ENCODE measurements at regions not wholly inside any gene's neighbourhood (a gene's known extent, or its start where the extent isn't known, plus 50 kb on each side); places are given as distances from the start of the nearest gene placed in this dataset.
"Not testable (repeated sequence)": the region's sequence is repeated elsewhere in the genome, so short reads cannot be mapped to it uniquely, and the experiment has no call there.

DNA sequence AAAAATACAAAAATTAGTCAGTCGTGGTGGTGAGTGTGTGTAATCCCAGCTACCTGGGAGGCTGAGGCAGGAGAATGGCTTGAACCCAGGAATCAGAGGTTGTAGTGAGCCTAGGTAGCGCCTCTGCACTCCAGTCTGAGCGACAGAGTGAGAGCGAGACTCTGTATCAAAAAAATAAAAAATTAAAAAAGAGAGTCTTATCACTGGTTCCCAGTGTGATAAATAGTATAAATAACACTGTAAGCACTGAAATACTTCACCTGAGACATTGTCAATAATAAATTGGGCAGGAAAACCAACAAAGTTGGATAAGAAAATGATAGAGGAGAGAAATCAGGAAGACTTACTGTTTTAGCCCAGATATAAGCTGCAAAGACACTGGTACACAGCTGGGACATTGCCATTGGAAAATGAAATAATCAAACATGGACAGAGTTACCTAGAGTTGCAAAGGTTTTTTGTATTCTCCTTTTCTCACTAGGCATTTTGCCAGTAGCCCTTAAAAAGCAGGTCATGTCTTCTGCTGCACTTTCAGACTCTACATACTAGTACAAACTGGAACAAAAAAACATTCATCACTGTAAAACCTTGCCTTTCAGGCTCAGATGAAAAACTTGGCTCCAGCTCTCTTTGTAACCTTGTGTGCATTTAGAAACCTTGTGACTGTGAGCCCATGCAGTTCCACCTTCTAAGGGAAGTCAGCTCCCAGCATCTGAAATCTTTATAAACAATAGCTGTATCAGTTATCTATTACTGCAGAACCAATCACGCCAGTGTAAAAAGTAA is 55.0 kb upstream of the PPP1R2C start:
- no peak for DNase-seq

DNA sequence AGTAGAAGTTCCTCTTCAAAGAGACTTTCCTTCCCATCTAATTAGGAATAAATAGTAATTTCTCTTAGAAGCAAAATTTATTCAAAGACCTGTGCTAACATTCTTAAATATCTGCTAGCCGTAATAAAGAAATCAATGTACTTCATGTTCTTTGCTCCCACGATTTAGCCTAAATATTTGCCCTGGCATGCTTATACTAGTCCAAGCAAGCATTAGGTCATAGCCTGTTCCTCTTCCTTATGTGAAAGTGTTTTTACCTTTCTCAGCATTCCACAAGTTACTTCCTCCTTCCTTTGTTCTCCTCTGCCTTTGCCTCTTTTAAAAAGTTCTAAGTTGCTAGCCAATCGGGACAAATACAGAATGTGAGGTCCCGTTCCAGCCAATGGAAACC is 55.6 kb upstream of the PPP1R2C start:
- DNase-seq: not testable (repeated sequence)

DNA sequence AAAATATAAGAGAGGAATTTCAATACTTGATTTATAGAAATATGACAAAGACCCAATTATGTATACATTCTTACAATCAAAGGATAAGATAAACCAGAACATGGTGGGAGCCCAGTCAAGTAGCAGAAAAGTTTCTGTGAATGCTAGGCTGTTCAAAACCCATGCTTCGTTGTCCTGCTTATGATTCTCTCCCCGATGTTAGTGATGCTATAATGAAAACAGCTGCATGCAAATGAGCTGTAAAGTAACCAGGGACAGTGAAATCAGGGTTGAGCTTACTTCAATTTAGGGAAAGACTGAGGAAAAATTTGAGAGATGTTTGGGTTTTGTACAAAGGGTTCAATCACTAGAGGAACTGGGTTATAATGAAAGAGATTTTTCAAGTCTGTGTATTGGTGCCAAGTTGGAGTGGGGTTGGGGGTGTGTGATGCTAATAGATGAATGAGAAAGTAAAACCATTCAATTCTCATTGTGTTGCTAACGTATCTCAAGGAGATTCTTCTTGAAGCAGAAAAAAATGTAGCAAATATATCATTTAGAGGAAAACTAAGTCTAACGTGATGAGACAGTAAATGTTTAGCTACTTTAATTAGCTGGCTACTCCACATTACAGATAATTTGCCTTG is 59.3 kb upstream of the PPP1R2C start:
- DNase-seq: no peak

DNA sequence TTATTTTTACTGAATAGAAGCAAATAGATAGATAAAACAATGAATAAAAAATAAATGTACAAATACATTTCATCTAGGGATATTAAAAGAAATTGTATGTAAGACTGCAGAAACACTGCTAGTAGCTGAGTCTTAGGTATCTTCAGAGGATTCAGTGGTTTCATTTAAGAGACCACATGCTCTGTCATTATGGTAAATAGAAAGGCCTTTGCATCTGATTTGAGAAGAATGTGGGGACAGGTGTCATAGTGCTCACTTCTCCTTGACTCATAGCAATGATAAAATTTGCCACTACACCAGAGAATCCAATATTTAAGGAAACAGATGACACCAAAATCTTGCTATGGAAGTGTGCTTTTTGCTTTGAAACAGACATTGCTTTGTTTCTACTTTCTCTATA is 59.8 kb upstream of the PPP1R2C start:
- DNase-seq: no peak

DNA sequence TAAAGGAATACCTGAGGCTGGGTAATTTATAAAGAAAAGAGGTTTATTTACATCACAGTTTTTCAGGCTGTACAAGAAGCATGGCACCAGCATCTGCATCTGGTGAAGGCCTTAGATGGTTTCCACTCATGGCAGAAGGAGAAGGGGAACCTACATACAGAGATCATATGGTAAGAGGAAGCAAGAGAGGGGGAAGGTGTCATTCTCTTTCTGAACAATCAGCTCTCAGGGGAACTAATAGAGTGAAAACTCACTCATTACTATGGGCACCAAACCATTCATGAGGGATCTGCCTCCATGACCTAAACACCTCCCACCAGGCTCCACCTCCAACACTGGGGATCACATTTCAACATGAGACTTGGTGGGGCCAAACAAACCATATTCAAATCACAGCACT is 61.7 kb upstream of the PPP1R2C start:
- DNase-seq: no peak

DNA sequence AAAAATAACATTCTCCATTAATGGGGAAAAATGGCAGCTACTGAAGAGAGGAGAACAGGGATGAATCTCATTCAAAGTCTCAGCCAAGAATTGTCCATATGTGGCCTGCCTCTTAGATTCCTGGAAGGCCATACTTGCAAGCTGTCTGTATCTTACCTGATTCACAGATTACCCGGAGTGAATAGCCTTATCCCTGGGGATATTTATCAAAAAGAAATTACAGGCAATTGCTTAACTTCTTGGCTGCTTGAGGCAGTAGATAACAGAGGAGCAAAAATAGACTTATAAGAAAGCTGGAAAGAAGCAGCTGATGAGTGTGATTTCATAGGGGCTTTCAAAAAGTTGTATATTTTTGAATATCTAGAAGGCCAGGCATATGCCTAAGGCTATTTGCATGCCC is 68.8 kb upstream of the PPP1R2C start:
- DNase-seq: no peak

DNA sequence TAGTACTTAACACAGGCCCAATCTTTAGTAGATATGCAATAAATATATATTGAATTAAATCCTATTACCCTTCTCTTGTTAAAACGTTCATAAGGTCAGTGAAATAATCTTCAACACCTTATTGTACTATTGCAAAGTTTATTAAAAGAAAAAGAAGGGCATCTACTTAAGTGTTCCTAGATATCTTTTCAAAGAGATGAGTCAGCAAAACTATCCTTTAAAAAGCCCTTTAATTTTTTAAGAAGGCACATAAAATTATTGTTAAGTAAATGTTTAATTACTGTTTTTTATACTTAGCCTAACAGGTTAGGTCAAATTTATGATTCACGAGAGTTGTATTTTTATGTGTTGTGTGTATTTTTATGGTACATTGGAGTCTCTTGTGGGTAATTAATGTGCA is 77.3 kb upstream of the PPP1R2C start:
- no peak for DNase-seq

DNA sequence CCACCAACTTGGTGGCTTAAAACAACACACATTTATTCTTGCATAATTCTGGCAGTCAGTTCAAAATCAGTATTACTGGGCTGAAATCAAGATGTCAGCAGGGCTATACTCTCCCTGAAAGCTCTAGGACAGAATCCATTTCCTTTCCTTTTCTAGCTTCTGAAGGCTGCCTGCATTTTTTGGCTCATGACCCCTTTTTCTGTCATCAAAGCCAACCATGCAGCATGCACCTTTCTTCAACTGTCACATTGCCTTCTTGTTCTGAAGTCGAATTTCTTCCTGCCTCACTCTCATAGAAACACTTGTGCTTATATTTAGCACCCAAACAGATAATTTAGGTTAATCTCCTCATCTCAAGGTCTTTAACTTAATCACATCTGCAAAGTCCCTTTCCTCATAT is 79.8 kb upstream of the PPP1R2C start:
- DNase-seq: no peak

DNA sequence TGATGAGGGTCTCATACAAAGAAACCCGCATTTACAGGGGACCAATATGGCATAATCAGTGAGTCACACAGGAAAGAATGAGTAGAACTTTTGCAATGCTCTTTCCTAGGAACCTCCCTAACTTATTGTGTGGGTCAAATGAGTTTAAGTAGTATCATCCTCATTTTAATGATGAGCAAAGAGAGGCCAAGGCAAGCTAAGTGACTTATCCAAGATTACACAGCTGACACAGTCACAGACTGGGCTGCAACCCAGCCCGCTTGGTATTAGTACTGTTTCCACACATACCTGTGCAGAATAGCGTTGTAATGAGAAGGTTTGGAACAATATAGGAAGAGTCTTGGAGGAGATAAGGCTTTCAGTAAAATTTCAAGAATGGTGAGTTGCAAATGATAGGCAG is 91.0 kb upstream of the PPP1R2C start:
- DNase-seq: no peak

DNA sequence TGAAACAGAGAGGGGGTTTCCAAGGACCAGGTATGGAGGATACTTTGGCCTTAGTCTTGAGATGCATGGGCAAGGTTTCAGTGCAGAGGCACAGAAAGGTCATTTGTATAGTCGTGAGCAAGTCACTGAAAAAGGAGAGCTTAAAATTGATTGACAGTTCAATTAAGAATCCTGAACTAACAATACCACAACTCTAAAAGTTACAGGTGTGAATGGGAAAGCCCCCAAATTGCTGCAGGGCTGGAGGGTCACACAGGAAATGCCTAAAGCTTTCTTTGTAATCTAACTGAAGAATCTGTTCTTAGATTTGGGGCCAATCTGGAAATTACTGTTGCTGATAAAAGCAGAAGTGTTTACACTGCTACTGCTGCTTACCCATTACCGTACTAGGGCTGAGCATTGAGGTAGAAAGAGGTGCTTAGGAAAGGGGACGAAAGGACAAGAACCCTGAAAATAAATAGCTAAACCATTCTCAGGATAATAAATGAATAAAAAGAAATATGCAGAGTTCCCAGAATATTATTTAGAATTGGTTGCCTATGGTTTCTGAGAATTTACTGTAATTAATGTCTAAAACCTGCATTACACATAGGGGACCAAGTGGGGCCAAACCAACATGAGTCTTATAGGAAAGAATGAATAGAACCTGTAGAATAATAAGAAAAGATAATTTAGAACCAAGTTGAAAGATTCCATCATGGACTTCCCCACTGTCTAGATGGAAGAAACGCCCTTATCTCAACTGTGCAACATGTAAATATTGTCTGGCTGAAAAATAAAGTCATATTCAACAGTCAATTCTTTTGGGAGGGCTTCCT is 91.9 kb upstream of the PPP1R2C start:
- no peak for DNase-seq

DNA sequence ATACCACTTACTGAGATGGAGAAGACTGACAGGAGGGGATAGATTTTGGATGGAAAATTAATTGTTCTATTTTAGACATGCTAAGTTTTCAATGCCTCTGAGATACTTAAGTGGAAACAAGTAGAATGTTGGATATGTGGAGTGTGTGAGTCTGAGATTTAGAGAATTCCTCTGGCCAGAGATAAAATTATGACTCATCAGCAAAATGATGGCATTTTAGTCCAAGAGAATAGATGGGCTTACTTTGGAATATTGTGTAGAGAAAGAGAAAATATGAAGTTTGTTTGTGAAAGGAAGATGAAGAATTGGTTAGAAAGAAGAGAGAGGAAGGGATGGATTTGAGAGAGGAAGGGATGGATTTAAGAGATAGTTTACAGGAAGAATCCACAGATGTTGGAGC is 108.6 kb upstream of the PPP1R2C start:
- DNase-seq: no peak

DNA sequence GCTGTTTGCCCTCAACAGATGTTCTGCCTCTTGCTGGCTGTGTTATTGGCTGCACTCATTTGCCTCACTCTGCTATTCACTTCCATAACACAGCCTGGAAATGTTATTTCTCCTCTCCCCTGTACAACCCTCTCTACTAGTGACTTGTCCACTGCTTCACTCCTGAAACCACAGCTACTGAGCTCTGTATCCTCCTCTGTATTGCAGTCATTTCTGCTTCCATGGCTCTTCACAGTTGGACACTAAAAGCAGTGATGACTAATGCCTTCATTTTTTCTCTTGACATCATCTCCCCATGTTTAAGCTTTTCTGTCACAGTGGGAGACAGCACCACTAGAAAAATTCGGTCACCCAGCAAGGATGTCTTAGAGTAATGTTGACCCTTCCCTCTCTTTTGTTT is 123.0 kb upstream of the PPP1R2C start:
- no peak for DNase-seq

DNA sequence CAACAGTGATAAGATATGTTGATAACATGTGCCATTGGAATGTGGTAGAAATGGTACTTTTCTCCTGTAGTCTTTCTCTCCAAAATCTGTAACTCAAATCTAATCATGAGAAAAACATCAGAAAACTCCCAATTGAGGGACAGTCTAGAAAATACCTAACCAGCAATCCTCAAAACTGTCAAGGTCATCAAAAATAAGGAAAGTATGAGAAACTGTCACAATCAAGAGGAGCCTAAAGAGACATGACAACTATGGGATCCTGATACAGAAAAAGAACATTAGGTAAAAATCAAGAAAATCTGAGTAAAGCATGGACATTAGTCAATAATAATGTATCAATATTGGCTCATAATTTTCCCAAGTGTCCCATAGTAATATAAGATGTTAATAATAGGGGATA is 124.5 kb upstream of the PPP1R2C start:
- no peak for DNase-seq

DNA sequence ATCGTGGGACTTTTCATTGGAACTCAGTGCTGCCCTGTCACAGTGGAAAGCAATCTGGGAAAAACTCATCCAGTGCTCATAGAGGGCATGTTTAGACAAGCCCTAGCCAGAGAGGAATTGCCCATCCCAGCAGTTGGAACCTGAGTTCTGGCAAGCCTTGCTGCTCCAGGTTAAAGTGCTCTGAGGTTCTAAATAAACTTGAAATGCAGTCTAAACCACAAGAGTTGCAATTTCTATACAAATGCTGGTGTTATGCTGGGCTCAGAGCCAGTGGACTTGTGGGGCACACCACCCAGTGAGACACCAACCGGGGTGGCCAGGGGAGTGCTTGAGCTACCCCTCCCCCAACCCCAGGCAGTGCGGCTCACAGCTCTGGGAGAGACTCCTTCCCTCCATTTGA is 142.8 kb upstream of the PPP1R2C start:
- DNase-seq: no peak

DNA sequence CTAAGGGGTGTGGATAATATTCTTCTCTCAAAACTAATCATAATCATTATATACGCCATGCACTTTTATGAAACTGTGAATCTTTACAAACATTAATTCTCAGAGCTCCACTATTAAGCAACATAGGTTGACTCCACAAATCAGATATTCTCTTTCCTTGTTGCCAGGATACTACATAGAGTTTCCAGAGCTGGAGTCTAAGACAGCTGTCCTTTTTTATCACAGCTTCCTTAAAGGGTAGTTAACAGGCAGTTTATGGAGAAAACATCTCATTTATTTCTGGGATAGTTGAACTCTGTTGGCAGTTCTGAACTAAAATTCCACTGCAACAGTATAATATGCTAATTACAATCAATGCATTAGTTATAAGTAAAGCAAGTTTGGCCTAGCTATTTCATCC is 152.1 kb upstream of the PPP1R2C start:
- DNase-seq: no peak

DNA sequence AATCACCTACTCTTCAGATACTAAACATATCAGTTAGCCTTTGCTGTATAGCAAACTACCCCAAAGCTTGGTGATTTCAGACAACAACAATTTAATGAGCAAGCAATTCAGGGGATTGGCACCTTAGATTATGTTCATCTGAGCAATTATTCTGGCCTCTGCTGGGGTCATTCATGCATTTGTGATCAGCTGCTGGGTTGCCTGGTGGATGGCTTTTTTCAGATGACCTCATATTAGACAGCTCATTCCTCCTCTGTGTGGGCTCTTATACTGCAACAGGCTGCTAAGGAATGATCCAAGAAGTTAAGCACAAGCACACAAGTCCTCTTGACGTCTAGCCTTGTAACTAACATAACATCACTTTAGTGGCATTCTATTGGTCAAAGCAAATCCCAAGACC is 153.0 kb upstream of the PPP1R2C start:
- no peak for DNase-seq

DNA sequence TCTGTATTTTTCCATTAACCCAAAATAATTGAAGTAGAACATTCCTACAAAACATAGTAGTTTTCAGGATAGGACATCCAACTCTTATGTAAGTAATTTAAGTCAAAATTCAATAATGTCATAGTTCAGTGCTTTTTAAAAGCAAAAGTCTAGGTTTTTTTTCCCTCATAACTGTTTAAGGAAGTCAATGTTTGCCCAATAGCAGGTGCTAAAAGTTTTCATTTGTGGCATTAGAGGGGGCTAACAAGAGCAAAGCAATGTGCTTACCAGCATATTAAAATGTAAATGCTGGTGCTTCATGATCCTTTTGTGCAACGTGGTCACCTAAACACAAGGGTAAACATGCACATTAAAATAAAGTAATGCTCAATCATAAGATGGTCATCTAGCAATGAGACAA is 155.2 kb upstream of the PPP1R2C start:
- DNase-seq: no peak

DNA sequence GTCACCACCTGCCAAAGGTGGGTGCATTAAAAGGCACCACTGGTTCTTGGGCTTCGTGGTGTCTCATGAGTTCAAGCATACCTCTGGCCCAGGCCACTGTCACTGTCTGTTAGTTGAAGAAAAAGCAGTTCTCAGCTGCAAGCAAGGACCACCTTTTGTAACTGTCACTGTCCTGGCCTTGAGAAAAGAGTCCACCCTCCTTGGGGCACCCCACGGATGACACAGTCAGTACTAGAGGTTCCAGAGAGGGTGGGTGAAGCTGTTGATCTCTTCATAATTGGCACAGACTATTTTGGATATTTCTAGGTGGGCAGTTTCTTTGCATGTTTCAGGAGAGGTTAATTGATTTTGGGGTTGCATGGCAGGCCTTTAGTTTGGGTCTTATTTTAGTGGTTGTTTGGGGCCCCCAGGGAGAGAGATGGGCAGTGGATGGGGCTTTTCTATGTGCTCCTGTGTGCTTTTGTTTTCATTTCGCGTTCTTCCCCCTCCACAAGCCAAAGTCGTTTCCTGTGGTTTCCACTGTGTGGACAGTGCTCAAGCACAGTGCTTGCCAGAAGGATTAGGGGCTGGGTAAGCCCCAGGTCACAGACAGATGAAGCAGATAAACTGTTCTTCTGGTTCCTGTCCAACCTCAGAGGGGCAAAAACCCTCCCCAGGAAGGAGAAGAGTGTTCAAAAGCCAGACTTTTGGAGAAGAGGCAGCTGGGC is 156.2 kb upstream of the PPP1R2C start:
- no peak for DNase-seq

DNA sequence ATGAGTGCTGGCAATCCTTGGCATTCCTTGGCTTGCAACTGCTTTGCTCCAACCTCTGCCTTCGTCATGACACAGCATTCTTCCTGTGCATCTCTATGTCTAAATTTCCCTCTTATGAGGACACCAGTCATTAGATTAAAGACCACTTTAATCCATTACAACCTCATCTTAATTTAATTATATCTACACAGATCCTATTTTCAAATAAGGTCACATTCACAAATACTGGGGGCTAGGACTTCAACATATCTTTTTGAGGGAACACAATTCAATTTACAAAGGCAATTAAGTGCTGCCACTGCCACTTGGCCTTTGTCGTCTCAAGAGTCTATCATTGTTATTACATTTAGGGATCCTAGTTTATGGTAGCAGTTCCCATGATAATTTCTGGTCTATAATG is 163.7 kb upstream of the PPP1R2C start:
- no peak for DNase-seq

DNA sequence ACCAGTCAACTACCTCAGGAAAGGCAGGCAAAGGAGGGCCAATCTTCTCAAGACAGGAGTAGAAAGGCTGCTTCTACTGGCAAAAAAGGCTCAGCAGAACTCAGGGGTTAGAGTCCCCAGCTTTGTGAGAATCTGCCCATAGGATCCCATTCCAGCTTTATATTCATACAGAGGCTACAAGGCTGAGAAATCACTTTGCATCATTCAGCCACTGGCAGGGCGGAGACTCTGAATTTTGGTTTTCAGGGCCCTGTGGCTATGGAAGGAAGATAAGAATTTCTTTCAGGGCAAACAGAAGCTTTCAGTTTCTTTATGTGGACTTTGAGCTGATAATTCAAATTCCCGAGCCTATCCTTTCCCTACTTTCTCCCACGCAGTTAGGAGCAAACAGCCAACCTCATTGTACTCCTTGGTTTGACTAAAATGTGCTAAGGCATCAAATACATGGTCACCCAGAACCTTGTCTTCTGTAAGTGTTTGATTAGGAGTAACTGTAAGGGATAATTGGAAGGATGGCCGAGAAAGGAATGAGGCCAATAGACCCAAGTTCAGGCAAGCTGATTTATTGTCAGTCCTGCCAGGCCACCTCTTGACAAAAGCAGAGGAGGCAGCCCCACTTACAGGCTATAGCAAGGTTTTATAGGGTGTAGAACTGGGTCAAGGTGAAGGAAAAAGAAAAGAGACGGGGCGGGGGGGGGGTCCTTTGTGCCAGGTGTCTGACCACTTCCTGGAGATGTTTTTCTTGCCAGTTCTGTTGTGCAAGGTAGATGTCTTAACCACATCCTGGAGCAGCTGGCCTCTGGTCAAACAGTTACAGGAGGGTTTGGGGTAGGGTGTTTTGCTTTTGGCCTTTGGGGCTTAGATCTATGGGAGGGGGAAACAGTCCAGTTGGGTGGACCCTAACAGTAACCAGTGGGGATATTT is 165.3 kb upstream of the PPP1R2C start:
- no peak for DNase-seq

DNA sequence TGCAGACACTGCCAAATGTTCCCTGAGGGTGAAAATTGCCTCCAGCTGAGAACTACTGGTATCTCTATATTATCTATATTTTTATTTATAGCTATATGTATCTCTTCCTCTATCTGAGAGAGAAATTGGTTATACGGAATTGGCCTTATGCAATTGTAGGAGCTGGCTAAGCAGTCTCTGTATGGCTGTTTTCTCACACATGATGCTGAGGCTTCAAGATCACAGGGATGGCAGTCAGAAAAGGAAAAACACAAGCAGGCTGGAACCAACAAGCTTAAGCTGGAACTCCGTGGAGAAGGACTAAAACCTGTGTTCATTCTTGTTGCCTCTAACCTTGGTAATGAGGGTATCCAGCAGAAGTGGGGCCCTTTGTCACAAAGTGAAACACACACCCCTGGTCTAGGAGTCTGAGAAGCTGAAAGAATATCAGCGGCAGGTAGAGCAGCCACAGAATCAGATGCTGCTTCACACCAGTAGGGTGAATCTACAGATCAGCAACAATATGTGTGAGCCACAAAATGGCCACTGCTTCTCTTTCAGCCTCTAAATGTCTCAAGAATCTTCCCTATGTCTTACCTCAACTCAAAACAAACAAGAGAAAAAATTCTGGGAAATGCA is 166.5 kb upstream of the PPP1R2C start:
- no peak for DNase-seq
